DMS79 treated with DMSO at 0.1 percent for 48 hours (cell line): ENCODE measurements at regions not wholly inside any gene's neighbourhood (a gene's known extent, or its start where the extent isn't known, plus 50 kb on each side); places are given as distances from the start of the nearest gene placed in this dataset.
A peak's percentile ranks its signal among the peaks of the same experiment; 100 is the strongest.

ENCODE experiments used
- DNase-seq: peaks from one replicate; lab custom pipeline; 2025; lab: John Stamatoyannopoulos, UW

- DNase-seq: no peak
Measured at GRCh38 chr17:73932216-73932749, 271.2 kb upstream of the RPL38 start.

DNA sequence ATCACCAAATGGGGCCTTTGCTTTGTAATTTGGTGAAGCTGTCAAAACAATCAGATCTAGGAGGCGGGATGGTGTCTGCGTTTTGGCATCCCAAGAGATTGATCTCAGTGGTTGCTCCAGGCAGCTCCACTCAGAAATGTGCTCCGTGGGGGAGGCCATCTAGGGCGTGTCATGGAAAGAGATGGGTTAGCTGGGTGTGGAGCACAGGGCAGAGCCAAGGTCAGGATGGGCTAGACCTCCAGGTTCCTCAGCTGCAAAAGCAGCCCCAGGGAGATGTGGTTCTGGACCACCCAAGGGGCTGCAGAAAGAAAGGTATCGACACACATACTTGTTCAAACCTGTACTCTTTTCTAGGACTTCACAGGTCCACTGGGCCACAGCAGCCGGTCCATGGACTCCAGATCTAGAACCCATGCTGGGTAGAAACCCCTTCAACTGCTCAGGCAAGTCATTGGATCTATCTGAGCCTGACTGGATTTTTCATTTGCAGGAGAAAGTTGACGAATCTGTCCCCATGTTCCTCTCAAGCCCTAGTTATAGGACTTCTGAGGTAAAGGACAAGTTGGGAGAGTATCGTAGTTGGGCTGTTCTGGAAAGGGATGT is 270.2 kb upstream of the RPL38 start:
- no peak for DNase-seq

DNA sequence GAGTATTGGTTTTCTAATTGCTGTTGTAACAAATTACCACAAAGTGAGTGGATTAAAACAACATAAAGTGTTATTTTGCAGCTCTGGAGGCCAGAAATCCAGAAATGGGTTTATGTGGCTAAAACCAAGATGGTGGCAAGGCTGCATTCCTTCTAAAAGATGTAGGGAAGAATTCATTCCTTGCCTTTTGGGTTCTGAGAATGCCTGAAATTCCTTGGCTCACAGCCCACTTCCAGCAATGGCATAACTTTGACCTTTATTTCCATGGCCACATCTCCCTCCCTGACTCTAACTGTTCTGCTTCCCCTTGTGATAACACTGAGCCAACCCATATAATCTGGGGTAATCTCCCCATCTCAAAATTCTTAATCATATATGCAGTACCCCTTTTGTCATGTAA is 269.6 kb upstream of the RPL38 start:
- DNase-seq: no peak

GRCh38 chr17:73934696-73935095 is 268.8 kb upstream of the RPL38 start:
- DNase-seq: no peak

DNA sequence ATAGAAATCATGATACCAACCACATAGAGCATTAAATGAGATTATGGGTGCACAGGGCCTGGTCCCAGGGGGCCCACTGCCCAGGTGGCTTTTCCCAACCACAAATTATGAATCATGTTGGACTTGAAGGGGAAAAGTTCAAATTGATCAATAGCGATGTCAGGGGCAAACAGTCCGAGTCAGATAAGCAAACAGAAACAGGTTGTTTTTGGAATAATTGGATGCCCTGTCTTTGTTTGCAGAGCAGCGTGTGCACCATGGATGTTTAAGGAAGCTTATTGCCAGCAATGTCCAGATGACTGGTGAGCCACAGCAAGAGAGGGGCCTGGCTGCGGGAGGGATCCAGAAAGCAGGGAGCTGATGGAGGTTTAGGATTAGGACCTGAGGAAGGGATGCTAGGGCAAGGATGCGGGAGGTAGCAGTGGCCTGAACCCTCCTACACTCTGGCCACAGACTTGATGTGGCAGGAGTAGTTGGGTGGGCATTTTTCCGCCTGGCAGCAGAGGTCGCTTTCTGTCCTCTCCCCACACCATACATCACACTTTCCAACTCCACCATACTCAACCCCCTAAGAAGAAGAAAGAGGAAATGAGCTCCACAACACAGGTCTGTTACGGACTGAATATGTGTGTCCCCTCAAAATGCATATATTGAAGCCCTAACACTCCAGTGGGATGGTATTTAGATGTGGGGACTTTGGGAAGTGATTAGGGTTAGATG is 266.4 kb upstream of the RPL38 start:
- DNase-seq: no peak

- DNase-seq: no peak
Measured at GRCh38 chr17:73938706-73939105, 264.8 kb upstream of the RPL38 start.

GRCh38 chr17:73939806-73940205 is 263.7 kb upstream of the RPL38 start:
- DNase-seq: peak; percentile 48

- DNase-seq: no peak
Measured at GRCh38 chr17:73940511-73940910, 263.0 kb upstream of the RPL38 start.

DNA sequence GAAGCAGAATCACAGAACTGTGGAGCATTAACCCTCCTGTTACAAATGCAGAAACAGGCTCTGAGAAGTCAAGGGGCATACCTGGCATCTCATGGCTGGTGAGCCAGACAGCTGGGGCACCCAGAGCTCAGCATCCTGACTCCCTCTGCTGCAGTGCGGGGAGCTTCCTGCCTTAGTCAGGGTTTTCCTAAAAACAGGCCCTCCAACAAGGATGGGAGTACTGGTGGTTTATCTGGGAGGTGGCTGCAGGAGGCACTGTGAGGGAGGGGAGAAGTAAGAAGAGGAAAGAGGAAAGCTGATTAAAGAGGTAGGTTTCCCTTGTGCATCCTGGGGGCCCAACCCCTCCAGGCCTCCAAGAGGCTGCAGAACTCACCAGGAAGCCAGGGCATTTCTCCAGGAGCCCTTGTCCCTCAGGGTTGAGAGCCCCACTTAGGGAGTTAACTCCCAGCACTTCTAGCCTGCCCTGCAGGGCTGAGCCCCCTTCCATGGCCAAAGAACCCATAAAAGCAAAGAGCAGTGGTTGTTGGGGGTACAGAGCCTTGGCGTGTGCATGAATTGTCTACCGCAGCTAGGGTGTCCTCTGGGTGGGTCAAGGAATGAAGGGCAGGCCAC is 261.5 kb upstream of the RPL38 start:
- no peak for DNase-seq

GRCh38 chr17:73942703-73943415 is 260.6 kb upstream of the RPL38 start:
- DNase-seq: no peak

- no peak for DNase-seq
Measured at GRCh38 chr17:73943416-73944110, 259.9 kb upstream of the RPL38 start.

DNA sequence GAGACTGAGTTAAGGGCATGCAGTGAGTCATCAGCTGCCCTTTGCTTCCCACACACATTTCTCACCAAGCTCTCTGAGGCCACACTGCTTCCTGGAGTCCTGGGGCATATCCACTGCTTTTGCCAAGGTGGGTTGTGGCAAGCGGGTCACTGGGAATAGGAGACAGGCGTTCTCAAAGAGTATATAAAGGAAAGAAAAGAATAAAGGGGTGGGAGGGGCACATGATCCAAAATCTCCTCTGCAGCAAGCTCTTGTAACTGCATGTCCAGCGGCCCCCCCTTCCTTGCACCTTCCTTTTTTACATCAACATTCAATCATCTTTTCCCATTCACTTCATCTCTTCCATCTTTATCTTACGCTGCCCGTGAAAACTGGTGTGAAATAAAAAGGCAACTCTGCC is 259.1 kb upstream of the RPL38 start:
- DNase-seq: no peak

GRCh38 chr17:73947281-73947965 is 256.1 kb upstream of the RPL38 start:
- no peak for DNase-seq

DNA sequence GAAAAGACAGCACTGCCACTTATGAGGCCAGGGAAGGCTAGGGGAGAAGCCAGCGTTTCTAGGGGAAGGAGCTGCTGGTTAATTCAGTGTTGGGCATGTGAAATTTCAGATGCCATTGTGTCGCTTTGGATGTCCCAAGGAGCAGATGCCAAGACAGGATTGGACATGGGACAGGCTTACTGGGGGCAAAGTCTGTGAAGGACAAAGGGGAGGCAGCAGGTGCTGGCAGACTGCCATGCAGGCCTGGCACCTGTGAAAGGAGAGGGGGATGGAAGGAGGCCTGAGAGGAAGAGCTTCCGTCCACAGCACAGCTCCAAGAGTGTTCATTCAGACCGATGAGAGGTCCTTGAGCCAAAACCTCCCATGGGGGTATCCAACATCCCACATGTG is 255.5 kb upstream of the RPL38 start:
- DNase-seq: peak; percentile 15

DNA sequence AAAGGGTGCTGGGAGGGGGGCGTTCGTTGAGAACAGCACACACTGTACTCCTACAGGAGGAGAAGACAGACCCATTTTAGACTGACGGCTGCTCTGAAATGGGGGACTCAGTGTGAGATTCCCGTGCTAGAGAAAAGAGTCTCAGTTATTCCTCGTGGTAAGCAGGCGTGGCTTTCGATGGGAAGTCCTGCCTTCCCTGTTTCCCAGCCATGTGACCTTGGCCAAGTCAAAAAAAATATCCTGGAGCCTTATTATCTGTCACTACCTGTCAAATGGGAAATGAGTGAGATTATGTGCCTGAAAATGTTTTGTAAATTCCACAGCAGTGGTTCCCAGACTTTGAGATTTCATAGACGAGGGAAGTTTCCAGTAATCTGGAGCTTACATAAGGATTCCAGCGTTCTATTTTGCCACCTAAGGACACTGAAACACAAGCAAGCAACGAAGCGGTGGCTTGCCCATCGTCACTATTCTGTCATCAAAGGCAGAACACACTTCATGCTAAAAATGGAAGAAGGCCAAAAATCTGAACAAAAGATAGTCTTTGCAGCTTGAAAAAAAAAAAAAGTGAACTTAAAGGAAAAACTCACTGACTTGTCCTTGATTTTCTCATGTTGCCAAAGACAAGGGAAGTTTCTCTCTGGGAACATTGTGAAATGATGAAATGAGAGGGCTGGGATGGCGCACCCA is 253.4 kb upstream of the RPL38 start:
- no peak for DNase-seq

DNA sequence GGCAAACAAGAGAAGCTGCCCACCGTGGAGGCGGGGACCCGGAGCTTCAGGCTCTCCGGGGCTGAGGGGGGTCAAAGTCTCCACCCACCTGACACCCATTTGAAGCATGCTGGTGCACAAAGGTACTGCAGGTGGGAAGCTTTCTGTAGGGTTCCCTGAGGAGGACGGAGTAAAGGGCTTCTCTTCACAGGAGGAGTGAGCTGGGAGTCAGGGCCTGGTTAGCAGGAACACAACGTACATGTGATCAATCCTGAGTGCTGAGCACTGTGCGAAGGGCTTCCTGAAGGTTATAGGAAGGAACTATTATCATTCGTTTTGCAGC is 252.9 kb upstream of the RPL38 start:
- no peak for DNase-seq

DNA sequence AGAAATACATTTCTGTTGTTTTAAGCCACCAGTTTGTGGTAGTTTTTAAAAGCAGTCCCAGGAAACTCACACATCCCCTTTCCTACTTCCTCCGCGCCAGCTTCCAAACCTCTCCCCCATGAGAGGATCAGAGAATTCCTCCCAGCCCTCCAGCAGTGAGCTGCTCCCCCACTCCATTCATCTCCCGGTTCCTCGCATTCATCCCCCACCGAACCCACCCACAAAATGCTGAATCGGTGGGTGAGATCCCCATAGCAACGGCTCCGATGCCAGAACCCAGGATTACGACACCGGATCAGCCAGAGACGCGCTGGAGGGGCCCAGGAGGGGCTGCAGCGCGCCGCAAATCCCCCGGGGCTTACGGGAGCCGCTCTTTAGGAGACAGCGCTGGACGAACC is 251.4 kb upstream of the RPL38 start:
- DNase-seq: peak; percentile 21

GRCh38 chr17:73952480-73953205 is 250.8 kb upstream of the RPL38 start:
- peak; percentile 26 for DNase-seq

- DNase-seq: no peak
Measured at GRCh38 chr17:73953206-73954033, 250.1 kb upstream of the RPL38 start.
